ENCODE measurements at regions not wholly inside any gene's neighbourhood (a gene's known extent, or its start where the extent isn't known, plus 50 kb on each side); places are given as distances from the start of the nearest gene placed in this dataset.

DNA sequence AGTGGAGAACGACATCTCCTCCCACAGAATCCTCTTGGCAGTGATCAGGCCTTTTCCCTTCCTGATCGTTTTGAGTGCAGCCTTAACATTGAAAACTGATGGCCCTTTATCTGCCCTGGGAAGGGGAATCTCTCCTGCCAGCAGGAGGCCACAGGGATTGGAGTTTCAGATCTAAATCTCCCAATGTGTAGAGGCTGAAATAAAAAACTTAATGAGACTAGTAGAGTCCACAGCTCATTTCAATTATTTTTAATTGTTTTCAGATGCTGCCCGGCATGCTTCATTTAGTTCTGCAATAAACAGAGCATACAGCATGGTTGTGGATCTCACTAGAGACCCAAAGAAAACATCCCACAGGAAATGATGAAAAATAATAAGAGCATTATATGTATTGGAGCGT lies 662.2 kb upstream of the HS3ST5 start:
- no peaks in the 10 kb centered on the region for H3K4me1 ChIP-seq
- H3K4me2 ChIP-seq = no peak overlapping the region
- no peaks in the 10 kb centered on the region for H3F3A ChIP-seq (ENCODE audit: low read depth)
- no peak overlapping the region for H3K4me3 ChIP-seq
- TF ChIP-seq EZH2 (IDR thresholded peaks at IDR 0.05) (no peak), EZH2phosphoT487 (IDR thresholded peaks at IDR 0.05) (no peak)
- TF ChIP-seq, protein P1, sequence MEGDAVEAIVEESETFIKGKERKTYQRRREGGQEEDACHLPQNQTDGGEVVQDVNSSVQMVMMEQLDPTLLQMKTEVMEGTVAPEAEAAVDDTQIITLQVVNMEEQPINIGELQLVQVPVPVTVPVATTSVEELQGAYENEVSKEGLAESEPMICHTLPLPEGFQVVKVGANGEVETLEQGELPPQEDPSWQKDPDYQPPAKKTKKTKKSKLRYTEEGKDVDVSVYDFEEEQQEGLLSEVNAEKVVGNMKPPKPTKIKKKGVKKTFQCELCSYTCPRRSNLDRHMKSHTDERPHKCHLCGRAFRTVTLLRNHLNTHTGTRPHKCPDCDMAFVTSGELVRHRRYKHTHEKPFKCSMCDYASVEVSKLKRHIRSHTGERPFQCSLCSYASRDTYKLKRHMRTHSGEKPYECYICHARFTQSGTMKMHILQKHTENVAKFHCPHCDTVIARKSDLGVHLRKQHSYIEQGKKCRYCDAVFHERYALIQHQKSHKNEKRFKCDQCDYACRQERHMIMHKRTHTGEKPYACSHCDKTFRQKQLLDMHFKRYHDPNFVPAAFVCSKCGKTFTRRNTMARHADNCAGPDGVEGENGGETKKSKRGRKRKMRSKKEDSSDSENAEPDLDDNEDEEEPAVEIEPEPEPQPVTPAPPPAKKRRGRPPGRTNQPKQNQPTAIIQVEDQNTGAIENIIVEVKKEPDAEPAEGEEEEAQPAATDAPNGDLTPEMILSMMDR (IDR thresholded peaks at IDR 0.05) = no peak
- H3K27me3 ChIP-seq = no peaks in the 10 kb centered on the region
- H3K9ac ChIP-seq = no peak overlapping the region
- peaks cover 5% of the 10 kb centered on the region for H3K4me1 Mint-ChIP-seq
- no peak overlapping the region for H3K27ac Mint-ChIP-seq
- no peaks in the 10 kb centered on the region for H3K79me2 ChIP-seq (ENCODE audit: low read depth)
- H3K4me3 Mint-ChIP-seq = no peak overlapping the region
- H2AFZ ChIP-seq (replicated peaks) = no peak overlapping the region
- peak; percentile 2 for DNase-seq (ENCODE audit: low spot score)
- H3K27me3 Mint-ChIP-seq (ENCODE audit: insufficient read depth, low read depth) = no peaks in the 10 kb centered on the region
- H3K36me3 Mint-ChIP-seq = no peaks in the 10 kb centered on the region
- no peak overlapping the region for H3K27ac ChIP-seq
- H3K36me3 ChIP-seq = no peaks in the 10 kb centered on the region
- H3K9me3 ChIP-seq (ENCODE audit: low read depth) = no peaks in the 10 kb centered on the region
- no peaks in the 10 kb centered on the region for H4K20me1 ChIP-seq (ENCODE audit: low read depth)
- H3K9me3 Mint-ChIP-seq = peaks cover 2% of the 10 kb centered on the region

DNA sequence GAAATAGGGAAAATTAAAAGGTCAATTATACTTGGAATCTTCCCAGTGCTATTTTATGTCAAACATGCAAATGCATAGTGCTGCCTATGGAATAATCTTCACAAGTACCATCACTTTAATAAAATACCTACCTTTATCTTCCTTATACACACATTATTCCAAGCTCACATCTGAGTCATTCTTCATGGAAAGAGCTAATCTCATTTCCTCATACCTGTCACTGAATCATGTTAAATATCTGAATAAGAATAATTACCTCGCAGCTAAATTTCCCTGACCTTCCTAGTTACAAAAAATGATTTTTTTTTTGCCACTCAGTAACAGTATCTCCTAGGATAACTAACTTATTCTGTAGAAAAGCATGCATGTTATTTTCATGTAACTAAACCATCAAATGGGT lies 661.4 kb upstream of the HS3ST5 start:
- H3K9me3 ChIP-seq (ENCODE audit: low read depth) = no peaks in the 10 kb centered on the region
- no peak overlapping the region for H3K9ac ChIP-seq
- no peaks in the 10 kb centered on the region for H3K79me2 ChIP-seq (ENCODE audit: low read depth)
- H3K27me3 ChIP-seq = no peaks in the 10 kb centered on the region
- H3K4me2 ChIP-seq = no peak overlapping the region
- peaks cover 5% of the 10 kb centered on the region for H3K4me1 Mint-ChIP-seq
- no peaks in the 10 kb centered on the region for H3K4me1 ChIP-seq
- H3K27ac Mint-ChIP-seq = no peak overlapping the region
- no peak overlapping the region for H2AFZ ChIP-seq (replicated peaks)
- no peak for DNase-seq (ENCODE audit: low spot score)
- H3K4me3 Mint-ChIP-seq = no peak overlapping the region
- H3K36me3 Mint-ChIP-seq = no peaks in the 10 kb centered on the region
- H3K27me3 Mint-ChIP-seq (ENCODE audit: insufficient read depth, low read depth) = no peaks in the 10 kb centered on the region
- H3K4me3 ChIP-seq = no peak overlapping the region
- no peaks in the 10 kb centered on the region for H3F3A ChIP-seq (ENCODE audit: low read depth)
- no peaks in the 10 kb centered on the region for H4K20me1 ChIP-seq (ENCODE audit: low read depth)
- H3K27ac ChIP-seq = no peak overlapping the region
- peaks cover 2% of the 10 kb centered on the region for H3K9me3 Mint-ChIP-seq
- H3K36me3 ChIP-seq = no peaks in the 10 kb centered on the region
- TF ChIP-seq EZH2 (IDR thresholded peaks at IDR 0.05) = no peak
- TF ChIP-seq, protein P1 (IDR thresholded peaks at IDR 0.05) = no peak
- TF ChIP-seq EZH2phosphoT487 (IDR thresholded peaks at IDR 0.05) = no peak

DNA sequence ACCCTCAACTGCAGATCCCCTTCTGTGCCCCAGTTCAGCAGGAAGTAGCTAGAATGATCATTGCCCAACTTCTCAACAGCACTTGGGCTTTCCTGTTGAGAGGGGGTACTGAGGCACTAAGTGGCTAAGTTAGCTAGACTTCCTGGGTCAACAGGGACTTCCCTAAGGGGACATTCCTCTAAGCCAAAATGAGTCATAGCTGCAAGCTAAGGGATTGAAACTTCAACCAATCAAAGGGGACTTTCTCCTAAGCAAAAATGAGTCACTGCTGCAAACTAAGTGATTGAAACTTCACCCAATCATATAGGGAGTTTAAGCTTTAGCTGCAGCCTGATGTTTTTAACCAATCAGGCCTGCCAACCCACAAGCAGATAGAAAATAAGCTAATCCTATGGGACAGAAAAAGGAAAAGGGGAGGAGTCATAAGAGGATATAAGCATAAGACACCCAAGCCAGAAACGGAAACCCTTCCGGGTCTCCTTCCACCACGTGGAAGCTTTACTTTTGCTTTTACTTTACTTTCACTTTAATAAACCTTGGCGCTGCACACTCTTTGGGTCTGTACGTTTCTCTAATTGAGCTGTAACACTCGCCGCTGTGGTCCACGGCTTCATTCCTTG lies 659.0 kb upstream of the HS3ST5 start:
- no peaks in the 10 kb centered on the region for H4K20me1 ChIP-seq (ENCODE audit: low read depth)
- no peaks in the 10 kb centered on the region for H3K9me3 ChIP-seq (ENCODE audit: low read depth)
- Mint-ChIP-seq H3K9me3 (peaks cover 2% of the 10 kb centered on the region), H3K36me3 (no peaks in the 10 kb centered on the region), H3K4me3 (no peak overlapping the region), H3K4me1 (peaks cover 5% of the 10 kb centered on the region), H3K27me3 (ENCODE audit: insufficient read depth, low read depth) (no peaks in the 10 kb centered on the region), H3K27ac (no peak overlapping the region)
- no peak for DNase-seq (ENCODE audit: low spot score)
- no peaks in the 10 kb centered on the region for H3K4me1 ChIP-seq
- H3K4me2 ChIP-seq = no peak overlapping the region
- no peaks in the 10 kb centered on the region for H3K36me3 ChIP-seq
- no peak overlapping the region for H3K9ac ChIP-seq
- no peak overlapping the region for H2AFZ ChIP-seq (replicated peaks)
- H3K27me3 ChIP-seq = no peaks in the 10 kb centered on the region
- H3K79me2 ChIP-seq (ENCODE audit: low read depth) = no peaks in the 10 kb centered on the region
- H3F3A ChIP-seq (ENCODE audit: low read depth) = no peaks in the 10 kb centered on the region
- no peak overlapping the region for H3K4me3 ChIP-seq
- H3K27ac ChIP-seq = no peak overlapping the region
- no peak for TF ChIP-seq EZH2 (IDR thresholded peaks at IDR 0.05)
- TF ChIP-seq, protein P1 (IDR thresholded peaks at IDR 0.05) = no peak
- no peak for TF ChIP-seq EZH2phosphoT487 (IDR thresholded peaks at IDR 0.05)

All from neural progenitor cell (in vitro differentiated cells).